ENCODE measurements at regions not wholly inside any gene's neighbourhood (a gene's known extent, or its start where the extent isn't known, plus 50 kb on each side); places are given as distances from the start of the nearest gene placed in this dataset.

DNA sequence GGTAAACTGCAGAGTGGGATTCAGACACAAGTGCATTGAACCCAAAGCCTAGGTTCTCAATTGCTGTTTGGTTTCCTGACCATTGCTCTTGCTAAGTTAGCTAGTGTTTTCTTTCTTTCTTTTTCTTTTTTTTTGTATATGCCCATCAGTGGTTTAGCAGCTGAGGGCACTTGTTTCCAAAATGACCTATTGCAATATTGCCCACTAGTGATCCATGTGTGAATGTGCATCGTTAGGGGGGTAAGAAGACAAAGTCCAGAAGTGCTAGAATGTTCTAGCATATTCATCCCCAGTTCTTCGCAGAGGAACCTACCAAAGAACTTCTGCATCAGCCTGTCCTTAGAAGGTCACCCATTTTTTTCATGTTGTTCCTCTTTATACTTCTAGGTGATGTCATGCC is 252.8 kb upstream of the GPR26 start:
- in situ Hi-C loops (cut with HindIII; ENCODE audit: low sequenced_read_pairs), result no loop called here
- no peak overlapping the region for H3K4me3 ChIP-seq (ENCODE audit: low read depth, low read length)
- no peak for DNase-seq (ENCODE audit: low read depth)
- TF ChIP-seq, protein P1, sequence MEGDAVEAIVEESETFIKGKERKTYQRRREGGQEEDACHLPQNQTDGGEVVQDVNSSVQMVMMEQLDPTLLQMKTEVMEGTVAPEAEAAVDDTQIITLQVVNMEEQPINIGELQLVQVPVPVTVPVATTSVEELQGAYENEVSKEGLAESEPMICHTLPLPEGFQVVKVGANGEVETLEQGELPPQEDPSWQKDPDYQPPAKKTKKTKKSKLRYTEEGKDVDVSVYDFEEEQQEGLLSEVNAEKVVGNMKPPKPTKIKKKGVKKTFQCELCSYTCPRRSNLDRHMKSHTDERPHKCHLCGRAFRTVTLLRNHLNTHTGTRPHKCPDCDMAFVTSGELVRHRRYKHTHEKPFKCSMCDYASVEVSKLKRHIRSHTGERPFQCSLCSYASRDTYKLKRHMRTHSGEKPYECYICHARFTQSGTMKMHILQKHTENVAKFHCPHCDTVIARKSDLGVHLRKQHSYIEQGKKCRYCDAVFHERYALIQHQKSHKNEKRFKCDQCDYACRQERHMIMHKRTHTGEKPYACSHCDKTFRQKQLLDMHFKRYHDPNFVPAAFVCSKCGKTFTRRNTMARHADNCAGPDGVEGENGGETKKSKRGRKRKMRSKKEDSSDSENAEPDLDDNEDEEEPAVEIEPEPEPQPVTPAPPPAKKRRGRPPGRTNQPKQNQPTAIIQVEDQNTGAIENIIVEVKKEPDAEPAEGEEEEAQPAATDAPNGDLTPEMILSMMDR (IDR thresholded peaks at IDR 0.05; ENCODE audit: low read depth, low read length, missing control alignments), result no peak

DNA sequence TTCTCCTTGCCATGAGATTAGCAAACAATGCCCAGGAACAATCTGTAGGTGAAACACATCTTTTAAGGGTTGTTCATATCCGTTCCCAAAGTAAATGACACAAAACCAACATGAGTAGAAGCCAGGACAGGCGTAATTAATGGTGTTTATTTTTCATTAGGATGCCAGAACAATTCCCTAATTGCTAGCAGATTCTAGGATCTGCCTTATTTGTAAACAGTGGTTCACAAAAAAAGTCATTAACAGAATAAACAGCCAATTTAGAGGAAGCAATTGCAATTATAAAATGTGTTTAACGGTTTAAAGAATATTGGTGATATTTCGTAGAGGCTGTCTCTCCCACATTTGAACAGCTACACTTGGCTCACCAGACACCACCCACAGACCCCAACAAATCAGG is 250.6 kb upstream of the GPR26 start:
- DNase-seq (ENCODE audit: low read depth), result no peak
- no peak overlapping the region for H3K4me3 ChIP-seq (ENCODE audit: low read depth, low read length)
- in situ Hi-C loops (cut with HindIII; ENCODE audit: low sequenced_read_pairs), result no loop called here
- TF ChIP-seq, protein P1 (IDR thresholded peaks at IDR 0.05; ENCODE audit: low read depth, low read length, missing control alignments), result no peak

DNA sequence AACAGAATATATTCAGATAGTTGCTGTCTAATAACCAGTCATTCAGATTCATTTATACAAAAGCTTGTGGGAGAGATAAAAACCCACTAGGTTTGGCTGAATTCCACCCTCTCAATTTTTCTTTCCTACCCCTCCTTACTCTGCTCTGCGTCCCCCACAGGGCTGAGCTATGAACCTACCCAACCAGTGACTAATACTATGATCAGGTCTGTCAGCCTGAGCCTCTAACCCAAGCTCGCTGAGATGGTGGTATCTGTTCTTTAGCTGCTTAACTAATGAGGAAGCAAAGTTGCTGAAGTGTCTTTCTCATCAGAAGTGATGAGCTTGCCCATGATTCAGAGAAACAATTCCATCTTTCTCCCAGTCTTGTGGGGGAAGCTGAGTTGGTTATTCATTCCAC is 248.7 kb upstream of the GPR26 start:
- H3K4me3 ChIP-seq (ENCODE audit: low read depth, low read length), result no peak overlapping the region
- TF ChIP-seq, protein P1 (IDR thresholded peaks at IDR 0.05; ENCODE audit: low read depth, low read length, missing control alignments), result no peak
- no peak for DNase-seq (ENCODE audit: low read depth)
- in situ Hi-C loops (cut with HindIII; ENCODE audit: low sequenced_read_pairs), result no loop called here

DNA sequence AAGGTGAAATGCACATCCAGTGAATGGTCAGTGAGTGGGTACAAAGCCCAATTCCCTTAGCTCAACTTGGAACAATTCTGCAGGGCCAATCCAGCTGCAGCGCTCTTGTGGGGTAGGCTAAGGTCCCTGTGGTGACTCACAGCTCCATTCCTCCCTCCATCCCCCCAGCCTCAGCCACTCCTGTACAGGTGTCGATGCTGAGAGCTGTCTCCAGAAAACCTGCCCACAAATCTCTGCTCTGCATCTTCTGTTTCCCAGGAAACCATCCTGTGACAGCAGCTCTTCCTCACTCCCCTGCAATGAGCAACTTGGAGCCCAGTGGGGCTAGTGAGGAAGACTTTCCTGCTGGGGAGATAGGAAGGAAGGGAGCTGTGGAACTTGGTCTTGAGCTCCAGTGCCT is 244.7 kb upstream of the GPR26 start:
- TF ChIP-seq, protein P1 (IDR thresholded peaks at IDR 0.05; ENCODE audit: low read depth, low read length, missing control alignments), result no peak
- no peak overlapping the region for H3K4me3 ChIP-seq (ENCODE audit: low read depth, low read length)
- no peak for DNase-seq (ENCODE audit: low read depth)
- in situ Hi-C loops (cut with HindIII; ENCODE audit: low sequenced_read_pairs), result no loop called here

DNA sequence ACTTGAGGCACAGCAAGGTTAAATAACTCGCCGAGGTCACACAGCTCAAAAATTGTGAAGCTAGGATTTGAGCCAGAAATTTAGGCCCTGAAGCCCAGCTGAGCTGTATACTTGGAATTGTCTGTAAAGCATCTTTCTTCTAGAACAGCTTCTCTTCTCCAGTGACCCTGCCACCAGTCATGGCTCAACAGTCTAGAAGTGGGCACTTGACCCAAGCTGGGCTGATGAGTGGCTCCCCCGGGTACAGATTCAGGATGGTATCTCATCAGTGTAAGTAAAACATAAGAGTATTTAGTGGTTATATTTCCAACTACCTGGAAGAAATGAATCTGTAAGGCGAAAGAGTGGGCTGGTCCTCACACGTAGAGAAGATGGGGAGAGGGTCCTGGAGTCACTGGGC is 243.9 kb upstream of the GPR26 start:
- in situ Hi-C loops (cut with HindIII; ENCODE audit: low sequenced_read_pairs), result no loop called here

DNA sequence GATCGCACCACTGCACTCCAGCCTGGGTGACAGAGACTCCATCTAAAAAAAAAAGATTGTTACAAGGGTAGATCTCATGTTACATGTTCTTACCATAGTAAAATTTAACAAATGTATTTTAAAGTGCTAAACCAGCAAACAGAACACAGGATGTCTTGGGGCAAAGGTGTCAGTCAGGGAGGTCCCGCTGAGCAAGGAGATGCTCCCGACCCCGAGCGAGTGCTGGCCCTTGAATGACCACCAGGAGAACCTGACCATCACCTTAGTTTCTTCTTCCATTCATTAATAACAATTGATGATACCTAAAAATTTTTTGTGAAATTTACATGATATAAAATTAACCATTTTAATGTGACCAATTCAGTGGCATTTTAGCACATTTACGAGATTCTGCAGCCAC is 241.6 kb upstream of the GPR26 start:
- no peak for DNase-seq (ENCODE audit: low read depth)
- TF ChIP-seq, protein P1 (IDR thresholded peaks at IDR 0.05; ENCODE audit: low read depth, low read length, missing control alignments), result no peak
- no peak overlapping the region for H3K4me3 ChIP-seq (ENCODE audit: low read depth, low read length)
- in situ Hi-C loops (cut with HindIII; ENCODE audit: low sequenced_read_pairs), result no loop called here

More for the DNA sequence above, 243.9 kb upstream of the GPR26 start:
- TF ChIP-seq, protein P1 (IDR thresholded peaks at IDR 0.05; ENCODE audit: low read depth, low read length, missing control alignments), result no peak
- H3K4me3 ChIP-seq (ENCODE audit: low read depth, low read length), result no peak overlapping the region
- DNase-seq (ENCODE audit: low read depth), result no peak

DNA sequence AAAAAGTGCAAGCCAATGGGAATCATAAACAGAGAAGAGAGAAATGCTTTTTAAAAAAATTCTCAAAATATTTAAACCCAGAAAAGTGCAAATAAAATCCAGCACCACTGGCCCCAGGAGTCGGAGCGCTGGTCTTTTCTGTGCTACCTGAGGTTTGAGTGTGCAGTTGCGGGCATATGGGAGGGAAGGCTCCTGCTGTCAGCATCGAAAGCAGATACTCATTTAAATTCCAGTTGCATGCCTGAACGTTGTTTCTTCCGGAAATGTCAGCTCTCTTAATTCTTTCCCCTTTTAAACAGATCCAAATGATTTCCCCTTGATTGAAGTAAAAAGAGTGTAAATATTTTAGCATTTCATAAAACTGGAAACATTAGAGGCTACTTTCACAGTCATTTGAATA is 240.5 kb upstream of the GPR26 start:
- TF ChIP-seq, protein P1 (IDR thresholded peaks at IDR 0.05; ENCODE audit: low read depth, low read length, missing control alignments), result no peak
- in situ Hi-C loops (cut with HindIII; ENCODE audit: low sequenced_read_pairs), result no loop called here
- DNase-seq (ENCODE audit: low read depth), result no peak
- H3K4me3 ChIP-seq (ENCODE audit: low read depth, low read length), result no peak overlapping the region

Data from astrocyte of the cerebellum (primary cell).